ENCODE measurements at regions not wholly inside any gene's neighbourhood (a gene's known extent, or its start where the extent isn't known, plus 50 kb on each side); places are given as distances from the start of the nearest gene placed in this dataset.

DNA sequence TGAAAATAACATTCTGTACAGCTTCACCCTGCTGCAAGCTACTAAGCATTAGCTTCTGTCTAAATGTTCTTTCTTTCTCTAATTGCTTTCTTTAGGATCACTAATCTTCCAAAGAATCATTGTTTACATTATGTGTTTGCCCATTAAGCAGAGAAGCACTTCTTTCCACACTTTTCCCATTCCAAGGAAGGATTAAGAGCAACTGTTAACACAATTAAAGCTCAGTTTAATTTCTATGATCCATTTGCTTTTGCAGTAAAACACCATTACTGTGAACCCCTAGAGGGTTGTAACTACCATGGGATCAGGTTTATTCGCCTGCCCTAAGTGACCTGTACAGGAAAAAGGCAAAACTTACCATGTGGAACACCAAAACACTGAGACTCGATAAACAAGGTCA, 125.8 kb upstream of the ZNF385D start:
- intact Hi-C loops (cut with micrococcal nuclease) (no loop called here), in situ Hi-C loops (cut with MboI) (no loop called here)
- no peak overlapping the region for H3K9ac ChIP-seq (ENCODE audit: insufficient read depth in 1 of 2, low read depth in 2 of 2, low read length in 2 of 2)
- POLR2A ChIA-PET: no interaction called here
- ATAC-seq: no peak
- no TSS peak for BruUV-seq (replicated peaks)
- no peaks in the 10 kb centered on the region for H3K27me3 ChIP-seq (ENCODE audit: control insufficient read depth in 2 of 2, insufficient read depth in 2 of 2, low read length in 2 of 2)
- no peak for FAIRE-seq
- no peaks in the 10 kb centered on the region for H3K9me1 ChIP-seq (ENCODE audit: control insufficient read depth, insufficient read depth, low read length)
- no peaks in the 10 kb centered on the region for H3K79me2 ChIP-seq (ENCODE audit: control insufficient read depth, insufficient read depth, low read length)
- 0% methylated on average over 2 of the region's 2 CpGs for WGBS (ENCODE audit: insufficient coverage, low coverage, missing lambda C conversion rate)
- no peak overlapping the region for H2AFZ ChIP-seq (ENCODE audit: low read depth, low read length)
- DNase-seq (ENCODE audit: extremely low read depth in 1 of 4, low spot score in 3 of 4): no peak
- CTCF ChIA-PET (ENCODE audit: low intra/inter-chr PET ratio): no interaction called here
- no peak overlapping the region for H3K27ac ChIP-seq (ENCODE audit: extremely low read depth, low read depth, low read length)
- H4K20me1 ChIP-seq (replicated peaks; ENCODE audit: control insufficient read depth, insufficient read depth, low read length): no peaks in the 10 kb centered on the region
- H3K4me2 ChIP-seq (ENCODE audit: insufficient read depth, low read length): no peak overlapping the region
- H3K36me3 ChIP-seq (ENCODE audit: control insufficient read depth, insufficient read depth, low read length): no peaks in the 10 kb centered on the region
- no peaks in the 10 kb centered on the region for H3K4me1 ChIP-seq (replicated peaks in 1 of 2; ENCODE audit: control insufficient read depth in 2 of 2, insufficient read depth in 2 of 2, low read length in 2 of 2)
- H3K4me3 ChIP-seq: no peak overlapping the region
- H3K9me3 ChIP-seq (replicated peaks; ENCODE audit: control insufficient read depth, insufficient read depth, low read depth, low read length): no peaks in the 10 kb centered on the region
- TF ChIP-seq, protein P1, sequence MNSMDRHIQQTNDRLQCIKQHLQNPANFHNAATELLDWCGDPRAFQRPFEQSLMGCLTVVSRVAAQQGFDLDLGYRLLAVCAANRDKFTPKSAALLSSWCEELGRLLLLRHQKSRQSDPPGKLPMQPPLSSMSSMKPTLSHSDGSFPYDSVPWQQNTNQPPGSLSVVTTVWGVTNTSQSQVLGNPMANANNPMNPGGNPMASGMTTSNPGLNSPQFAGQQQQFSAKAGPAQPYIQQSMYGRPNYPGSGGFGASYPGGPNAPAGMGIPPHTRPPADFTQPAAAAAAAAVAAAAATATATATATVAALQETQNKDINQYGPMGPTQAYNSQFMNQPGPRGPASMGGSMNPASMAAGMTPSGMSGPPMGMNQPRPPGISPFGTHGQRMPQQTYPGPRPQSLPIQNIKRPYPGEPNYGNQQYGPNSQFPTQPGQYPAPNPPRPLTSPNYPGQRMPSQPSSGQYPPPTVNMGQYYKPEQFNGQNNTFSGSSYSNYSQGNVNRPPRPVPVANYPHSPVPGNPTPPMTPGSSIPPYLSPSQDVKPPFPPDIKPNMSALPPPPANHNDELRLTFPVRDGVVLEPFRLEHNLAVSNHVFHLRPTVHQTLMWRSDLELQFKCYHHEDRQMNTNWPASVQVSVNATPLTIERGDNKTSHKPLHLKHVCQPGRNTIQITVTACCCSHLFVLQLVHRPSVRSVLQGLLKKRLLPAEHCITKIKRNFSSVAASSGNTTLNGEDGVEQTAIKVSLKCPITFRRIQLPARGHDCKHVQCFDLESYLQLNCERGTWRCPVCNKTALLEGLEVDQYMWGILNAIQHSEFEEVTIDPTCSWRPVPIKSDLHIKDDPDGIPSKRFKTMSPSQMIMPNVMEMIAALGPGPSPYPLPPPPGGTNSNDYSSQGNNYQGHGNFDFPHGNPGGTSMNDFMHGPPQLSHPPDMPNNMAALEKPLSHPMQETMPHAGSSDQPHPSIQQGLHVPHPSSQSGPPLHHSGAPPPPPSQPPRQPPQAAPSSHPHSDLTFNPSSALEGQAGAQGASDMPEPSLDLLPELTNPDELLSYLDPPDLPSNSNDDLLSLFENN (IDR thresholded peaks at IDR 0.05; ENCODE audit: low read depth in 2 of 2, low read length in 2 of 2): no peak
- no peak for TF ChIP-seq HDGF (IDR thresholded peaks at IDR 0.05)
- TF ChIP-seq, protein P2, sequence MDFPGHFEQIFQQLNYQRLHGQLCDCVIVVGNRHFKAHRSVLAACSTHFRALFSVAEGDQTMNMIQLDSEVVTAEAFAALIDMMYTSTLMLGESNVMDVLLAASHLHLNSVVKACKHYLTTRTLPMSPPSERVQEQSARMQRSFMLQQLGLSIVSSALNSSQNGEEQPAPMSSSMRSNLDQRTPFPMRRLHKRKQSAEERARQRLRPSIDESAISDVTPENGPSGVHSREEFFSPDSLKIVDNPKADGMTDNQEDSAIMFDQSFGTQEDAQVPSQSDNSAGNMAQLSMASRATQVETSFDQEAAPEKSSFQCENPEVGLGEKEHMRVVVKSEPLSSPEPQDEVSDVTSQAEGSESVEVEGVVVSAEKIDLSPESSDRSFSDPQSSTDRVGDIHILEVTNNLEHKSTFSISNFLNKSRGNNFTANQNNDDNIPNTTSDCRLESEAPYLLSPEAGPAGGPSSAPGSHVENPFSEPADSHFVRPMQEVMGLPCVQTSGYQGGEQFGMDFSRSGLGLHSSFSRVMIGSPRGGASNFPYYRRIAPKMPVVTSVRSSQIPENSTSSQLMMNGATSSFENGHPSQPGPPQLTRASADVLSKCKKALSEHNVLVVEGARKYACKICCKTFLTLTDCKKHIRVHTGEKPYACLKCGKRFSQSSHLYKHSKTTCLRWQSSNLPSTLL (IDR thresholded peaks at IDR 0.05): no peak
- TF ChIP-seq, protein P3, sequence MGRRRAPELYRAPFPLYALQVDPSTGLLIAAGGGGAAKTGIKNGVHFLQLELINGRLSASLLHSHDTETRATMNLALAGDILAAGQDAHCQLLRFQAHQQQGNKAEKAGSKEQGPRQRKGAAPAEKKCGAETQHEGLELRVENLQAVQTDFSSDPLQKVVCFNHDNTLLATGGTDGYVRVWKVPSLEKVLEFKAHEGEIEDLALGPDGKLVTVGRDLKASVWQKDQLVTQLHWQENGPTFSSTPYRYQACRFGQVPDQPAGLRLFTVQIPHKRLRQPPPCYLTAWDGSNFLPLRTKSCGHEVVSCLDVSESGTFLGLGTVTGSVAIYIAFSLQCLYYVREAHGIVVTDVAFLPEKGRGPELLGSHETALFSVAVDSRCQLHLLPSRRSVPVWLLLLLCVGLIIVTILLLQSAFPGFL (CRISPR knock-in tag; IDR thresholded peaks at IDR 0.05): no peak
- TF ChIP-seq POLR2AphosphoS5 (IDR thresholded peaks at IDR 0.05; ENCODE audit: control insufficient read depth, insufficient read depth, low read depth, low read length): no peak
- TF ChIP-seq, protein P4, sequence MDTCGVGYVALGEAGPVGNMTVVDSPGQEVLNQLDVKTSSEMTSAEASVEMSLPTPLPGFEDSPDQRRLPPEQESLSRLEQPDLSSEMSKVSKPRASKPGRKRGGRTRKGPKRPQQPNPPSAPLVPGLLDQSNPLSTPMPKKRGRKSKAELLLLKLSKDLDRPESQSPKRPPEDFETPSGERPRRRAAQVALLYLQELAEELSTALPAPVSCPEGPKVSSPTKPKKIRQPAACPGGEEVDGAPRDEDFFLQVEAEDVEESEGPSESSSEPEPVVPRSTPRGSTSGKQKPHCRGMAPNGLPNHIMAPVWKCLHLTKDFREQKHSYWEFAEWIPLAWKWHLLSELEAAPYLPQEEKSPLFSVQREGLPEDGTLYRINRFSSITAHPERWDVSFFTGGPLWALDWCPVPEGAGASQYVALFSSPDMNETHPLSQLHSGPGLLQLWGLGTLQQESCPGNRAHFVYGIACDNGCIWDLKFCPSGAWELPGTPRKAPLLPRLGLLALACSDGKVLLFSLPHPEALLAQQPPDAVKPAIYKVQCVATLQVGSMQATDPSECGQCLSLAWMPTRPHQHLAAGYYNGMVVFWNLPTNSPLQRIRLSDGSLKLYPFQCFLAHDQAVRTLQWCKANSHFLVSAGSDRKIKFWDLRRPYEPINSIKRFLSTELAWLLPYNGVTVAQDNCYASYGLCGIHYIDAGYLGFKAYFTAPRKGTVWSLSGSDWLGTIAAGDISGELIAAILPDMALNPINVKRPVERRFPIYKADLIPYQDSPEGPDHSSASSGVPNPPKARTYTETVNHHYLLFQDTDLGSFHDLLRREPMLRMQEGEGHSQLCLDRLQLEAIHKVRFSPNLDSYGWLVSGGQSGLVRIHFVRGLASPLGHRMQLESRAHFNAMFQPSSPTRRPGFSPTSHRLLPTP (IDR thresholded peaks at IDR 0.05; ENCODE audit: borderline replicate concordance, extremely low read depth, insufficient read length): no peak
- no peak for TF ChIP-seq ZNF561 (CRISPR knock-in tag; conservative IDR thresholded peaks at IDR 0.05)
- TF ChIP-seq, protein P5, sequence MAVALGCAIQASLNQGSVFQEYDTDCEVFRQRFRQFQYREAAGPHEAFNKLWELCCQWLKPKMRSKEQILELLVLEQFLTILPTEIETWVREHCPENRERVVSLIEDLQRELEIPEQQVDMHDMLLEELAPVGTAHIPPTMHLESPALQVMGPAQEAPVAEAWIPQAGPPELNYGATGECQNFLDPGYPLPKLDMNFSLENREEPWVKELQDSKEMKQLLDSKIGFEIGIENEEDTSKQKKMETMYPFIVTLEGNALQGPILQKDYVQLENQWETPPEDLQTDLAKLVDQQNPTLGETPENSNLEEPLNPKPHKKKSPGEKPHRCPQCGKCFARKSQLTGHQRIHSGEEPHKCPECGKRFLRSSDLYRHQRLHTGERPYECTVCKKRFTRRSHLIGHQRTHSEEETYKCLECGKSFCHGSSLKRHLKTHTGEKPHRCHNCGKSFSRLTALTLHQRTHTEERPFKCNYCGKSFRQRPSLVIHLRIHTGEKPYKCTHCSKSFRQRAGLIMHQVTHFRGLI (CRISPR knock-in tag; IDR thresholded peaks at IDR 0.05): no peak
- no peak for TF ChIP-seq RBM25 (IDR thresholded peaks at IDR 0.05; ENCODE audit: low read depth, low read length, severe bottlenecking)
